ENCODE measurements at regions not wholly inside any gene's neighbourhood (a gene's known extent, or its start where the extent isn't known, plus 50 kb on each side); places are given as distances from the start of the nearest gene placed in this dataset.

DNA sequence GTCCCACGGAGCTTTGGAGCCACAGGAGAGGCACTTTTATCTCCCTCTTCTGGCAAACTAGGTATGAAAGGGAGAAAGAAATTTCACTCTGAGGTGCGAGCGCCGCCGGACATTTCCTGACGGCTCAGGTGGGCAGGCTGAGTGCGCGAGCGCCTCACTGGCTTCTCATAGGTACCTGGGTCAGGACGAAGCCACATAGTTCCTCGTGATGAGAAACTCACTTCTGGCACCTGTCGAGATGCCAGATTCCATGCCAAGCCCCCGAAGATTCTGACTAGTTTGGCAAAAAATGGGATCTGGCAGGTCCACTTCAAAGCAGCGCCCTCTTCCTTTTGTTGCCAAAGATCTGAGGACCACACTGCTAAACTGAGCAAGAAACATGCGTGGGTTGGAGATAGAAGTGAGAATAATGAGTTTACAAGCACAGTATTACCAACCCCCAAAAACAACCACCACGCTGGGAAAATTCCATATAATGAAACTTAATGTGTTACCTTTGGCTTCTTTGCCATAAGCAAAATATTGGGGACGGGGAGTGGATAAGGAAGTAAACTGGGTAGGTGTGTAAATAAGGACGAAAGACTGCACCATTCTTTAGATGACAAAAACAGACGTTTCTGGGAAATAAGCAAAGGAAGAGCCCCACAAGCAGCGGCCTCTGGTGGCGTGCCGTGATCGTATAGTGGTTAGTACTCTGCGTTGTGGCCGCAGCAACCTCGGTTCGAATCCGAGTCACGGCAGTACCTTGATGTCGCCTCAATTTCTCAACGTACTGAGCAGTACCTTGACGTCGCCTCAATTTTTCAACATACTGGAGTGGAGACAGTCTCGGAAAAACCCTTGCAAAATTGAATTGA is 89.8 kb upstream of the PRSS16 start:
- peak overlapping the region; percentile 70 for H3K4me3 ChIP-seq (ENCODE audit: low read depth, low read length)
- DNase-seq (ENCODE audit: low read depth) = peak; percentile 88
- TF ChIP-seq CTCF (IDR thresholded peaks at IDR 0.05; ENCODE audit: insufficient read depth, low read depth, low read length, missing control alignments) = peak; percentile 53

GRCh38 chr6:27158316-27158643 is 89.2 kb upstream of the PRSS16 start:
- H3K4me3 ChIP-seq (ENCODE audit: low read depth, low read length) = no peak overlapping the region
- no peak for TF ChIP-seq CTCF (IDR thresholded peaks at IDR 0.05; ENCODE audit: insufficient read depth, low read depth, low read length, missing control alignments)

GRCh38 chr6:27159725-27160124 is 87.8 kb upstream of the PRSS16 start:
- no peak for TF ChIP-seq CTCF (IDR thresholded peaks at IDR 0.05; ENCODE audit: insufficient read depth, low read depth, low read length, missing control alignments)
- H3K4me3 ChIP-seq (ENCODE audit: low read depth, low read length) = no peak overlapping the region
- no peak for DNase-seq (ENCODE audit: low read depth)

More at GRCh38 chr6:27158316-27158643, 89.2 kb upstream of the PRSS16 start:
- no peak for DNase-seq (ENCODE audit: low read depth)

DNA sequence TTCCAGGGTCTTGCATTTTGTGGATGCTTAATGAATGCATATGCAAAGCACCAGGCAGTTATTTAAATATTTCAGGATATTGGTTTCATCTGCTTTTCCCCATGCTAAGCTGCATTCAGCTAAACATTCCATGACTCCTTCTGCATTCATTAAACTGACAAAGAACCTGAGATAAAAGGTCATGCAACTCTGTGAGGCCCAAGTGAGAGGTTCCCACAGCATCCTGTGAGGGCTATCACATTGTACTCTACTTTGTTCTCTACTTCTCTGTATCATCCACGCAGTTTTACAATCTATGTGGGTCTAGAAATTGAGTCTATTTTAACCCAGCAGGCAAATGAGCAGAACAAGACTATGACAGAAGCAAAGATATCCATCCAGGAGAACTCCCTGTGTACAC is 86.4 kb upstream of the PRSS16 start:
- no peak overlapping the region for H3K4me3 ChIP-seq (ENCODE audit: low read depth, low read length)
- DNase-seq (ENCODE audit: low read depth) = no peak
- no peak for TF ChIP-seq CTCF (IDR thresholded peaks at IDR 0.05; ENCODE audit: insufficient read depth, low read depth, low read length, missing control alignments)

DNA sequence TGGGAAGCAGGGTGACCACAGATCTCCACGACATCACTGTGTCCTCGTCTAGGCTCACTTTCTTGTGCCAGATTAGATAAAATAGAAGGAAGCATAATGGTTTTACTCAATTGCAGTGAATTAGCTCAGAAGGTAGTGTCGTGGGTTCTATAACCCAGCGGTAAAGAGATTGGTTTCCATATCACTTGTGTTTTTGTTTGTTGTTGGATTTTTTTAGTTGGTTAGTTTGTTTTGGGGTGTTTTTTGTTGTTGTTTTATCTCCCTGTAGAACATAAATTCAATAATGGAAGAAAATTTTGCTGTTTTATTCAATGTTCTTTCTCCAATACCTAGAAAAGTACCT is 85.9 kb upstream of the PRSS16 start:
- no peak overlapping the region for H3K4me3 ChIP-seq (ENCODE audit: low read depth, low read length)
- no peak for TF ChIP-seq CTCF (IDR thresholded peaks at IDR 0.05; ENCODE audit: insufficient read depth, low read depth, low read length, missing control alignments)
- no peak for DNase-seq (ENCODE audit: low read depth)

GRCh38 chr6:27161946-27162603 is 85.4 kb upstream of the PRSS16 start:
- DNase-seq (ENCODE audit: low read depth) = peak; percentile 62
- no peak overlapping the region for H3K4me3 ChIP-seq (ENCODE audit: low read depth, low read length)
- TF ChIP-seq CTCF (IDR thresholded peaks at IDR 0.05; ENCODE audit: insufficient read depth, low read depth, low read length, missing control alignments) = peak; percentile 41

All from GM12865 (cell line).